Adrenal gland (tissue), 5 donors: ENCODE measurements at regions not wholly inside any gene's neighbourhood (a gene's known extent, or its start where the extent isn't known, plus 50 kb on each side); places are given as distances from the start of the nearest gene placed in this dataset.

Experiments used
- POLR2A ChIP-seq, 2 donors: fragments of 450-650 bp; IDR thresholded peaks; one replicate each; pipeline ENCODE4 v1.6.1; 2017; ENCODE audit warnings: antibody characterized with exemption in 2 of 2, mild to moderate bottlenecking in 2 of 2, moderate library complexity in 1 of 2
- TF ChIP-seq, protein P1 (sequence below), 6 experiments: fragments of 450-650 bp in 4 of 6; fragments of 200-600 bp in 2 of 6; sonication (generic) in 1 of 6; IDR thresholded peaks; 1 replicate in 5 of 6; 2 replicates in 1 of 6; pipeline versions ENCODE4 v1.5.1 to v1.8.0; 2016 to 2021; ENCODE audit warnings: antibody characterized with exemption in 6 of 6, mild to moderate bottlenecking in 2 of 6, moderate library complexity in 1 of 6
- donor health status: DM: no; HTN: no; CAD: no.

DNA sequence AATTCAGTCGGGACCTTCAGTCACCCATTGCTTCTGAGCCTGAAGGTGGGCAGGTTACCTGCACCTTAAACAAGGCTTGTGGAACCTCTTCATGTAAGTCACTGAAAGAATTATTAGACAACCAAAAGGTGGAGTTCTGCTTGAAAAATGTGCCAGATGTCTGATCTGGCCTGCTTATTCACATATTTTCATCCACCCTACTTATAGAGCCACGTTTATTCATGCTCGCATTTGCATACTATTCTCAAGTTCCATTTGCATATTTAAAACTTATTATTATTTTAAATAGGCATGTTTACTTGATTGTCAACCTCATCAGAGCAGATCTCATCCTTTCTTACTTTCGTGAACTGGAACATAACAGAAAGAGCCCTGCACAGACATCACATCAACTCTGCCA is 140.0 kb upstream of the NABP1 start:
- no peak for TF ChIP-seq POLR2A (IDR thresholded peaks at IDR 0.05)
- TF ChIP-seq, protein P1, sequence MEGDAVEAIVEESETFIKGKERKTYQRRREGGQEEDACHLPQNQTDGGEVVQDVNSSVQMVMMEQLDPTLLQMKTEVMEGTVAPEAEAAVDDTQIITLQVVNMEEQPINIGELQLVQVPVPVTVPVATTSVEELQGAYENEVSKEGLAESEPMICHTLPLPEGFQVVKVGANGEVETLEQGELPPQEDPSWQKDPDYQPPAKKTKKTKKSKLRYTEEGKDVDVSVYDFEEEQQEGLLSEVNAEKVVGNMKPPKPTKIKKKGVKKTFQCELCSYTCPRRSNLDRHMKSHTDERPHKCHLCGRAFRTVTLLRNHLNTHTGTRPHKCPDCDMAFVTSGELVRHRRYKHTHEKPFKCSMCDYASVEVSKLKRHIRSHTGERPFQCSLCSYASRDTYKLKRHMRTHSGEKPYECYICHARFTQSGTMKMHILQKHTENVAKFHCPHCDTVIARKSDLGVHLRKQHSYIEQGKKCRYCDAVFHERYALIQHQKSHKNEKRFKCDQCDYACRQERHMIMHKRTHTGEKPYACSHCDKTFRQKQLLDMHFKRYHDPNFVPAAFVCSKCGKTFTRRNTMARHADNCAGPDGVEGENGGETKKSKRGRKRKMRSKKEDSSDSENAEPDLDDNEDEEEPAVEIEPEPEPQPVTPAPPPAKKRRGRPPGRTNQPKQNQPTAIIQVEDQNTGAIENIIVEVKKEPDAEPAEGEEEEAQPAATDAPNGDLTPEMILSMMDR (IDR thresholded peaks at IDR 0.05) = no peak
